AG08395 (cell line): ENCODE measurements at regions not wholly inside any gene's neighbourhood (a gene's known extent, or its start where the extent isn't known, plus 50 kb on each side); places are given as distances from the start of the nearest gene placed in this dataset.

Experiments
- DNase-seq: peaks from one replicate; pipeline ENCODE4 v3.0.0; 2012; ENCODE audit warnings: mixed read lengths, low spot score

DNA sequence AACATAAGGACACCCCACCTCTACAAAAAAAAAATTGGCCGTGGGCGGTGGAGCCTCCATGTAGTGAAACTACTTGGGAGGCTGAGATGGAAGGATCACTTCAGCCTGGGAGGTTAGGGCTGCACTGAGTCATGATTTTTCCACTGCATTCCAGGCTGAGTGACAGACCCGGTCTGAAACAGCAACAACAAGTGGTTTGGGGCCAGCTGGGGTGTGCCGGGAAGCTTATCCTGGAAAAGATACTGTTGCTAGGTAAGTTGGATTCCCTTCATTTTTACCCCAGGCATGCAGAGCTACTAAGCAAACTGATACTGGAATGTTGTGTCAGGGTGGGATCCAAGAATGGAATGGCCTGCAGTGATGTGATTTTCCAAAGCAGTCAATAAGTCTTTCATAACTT, 57.0 kb downstream of the XAGE2 start:
- DNase-seq = peak; percentile 9

DNA sequence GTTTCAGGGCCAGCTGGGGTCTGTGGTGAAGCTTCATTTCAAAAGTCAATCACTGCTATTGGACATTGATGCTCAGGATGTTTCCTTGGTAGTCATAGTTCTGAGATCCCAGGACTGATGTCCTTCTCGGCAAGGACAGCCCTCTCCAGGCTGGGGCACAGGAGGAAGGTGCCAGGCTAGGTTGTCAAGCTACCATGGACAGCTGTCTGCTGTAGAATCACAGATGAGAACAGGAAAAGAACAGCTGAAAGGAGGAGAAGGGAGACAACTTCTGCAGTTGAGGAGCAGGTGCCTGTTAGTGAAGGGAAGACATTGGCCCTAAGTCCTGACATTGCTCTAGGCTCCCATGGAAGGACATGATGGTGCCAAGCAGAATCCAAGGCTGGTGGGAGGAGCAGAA, 58.0 kb downstream of the XAGE2 start:
- DNase-seq = no peak

DNA sequence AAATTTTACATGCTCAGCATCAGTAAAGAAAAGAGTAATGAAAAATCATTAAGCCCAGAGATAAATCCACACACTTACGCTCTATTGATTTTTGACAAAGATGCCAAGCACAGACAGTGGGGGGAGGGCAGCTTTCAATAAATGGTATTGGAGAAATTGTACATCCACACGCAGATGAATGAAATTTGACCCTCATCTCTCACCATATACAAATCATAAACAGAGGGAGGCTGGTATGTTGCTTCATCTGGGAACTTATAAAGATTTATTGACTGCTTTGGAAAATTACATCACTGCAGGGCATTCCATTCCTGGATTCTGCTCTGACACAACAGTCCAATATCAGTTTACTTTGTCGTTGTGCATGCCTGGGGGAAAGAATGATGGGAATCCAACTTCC, 58.4 kb upstream of the XAGE1A start:
- DNase-seq = no peak
